ENCODE measurements at regions not wholly inside any gene's neighbourhood (a gene's known extent, or its start where the extent isn't known, plus 50 kb on each side); places are given as distances from the start of the nearest gene placed in this dataset.

DNA sequence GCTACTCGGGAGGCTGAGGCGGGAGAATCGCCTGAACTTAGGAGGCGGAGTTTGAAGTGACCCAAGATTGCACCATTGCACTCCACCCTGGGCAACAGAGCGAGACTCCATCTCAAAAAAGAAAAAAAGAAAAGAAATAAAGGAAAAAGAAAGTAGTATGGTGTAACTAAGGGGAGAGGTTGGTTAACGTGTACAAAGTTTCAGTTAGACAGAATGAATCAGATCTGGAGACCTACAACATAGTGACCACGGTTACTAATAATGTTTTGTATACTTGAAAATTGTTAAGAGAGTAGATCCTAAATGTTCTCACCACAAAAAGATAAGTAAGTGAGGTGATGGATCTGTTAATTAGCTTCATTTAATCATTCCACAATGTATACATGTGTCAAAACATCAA, 1208.8 kb downstream of the VRK1 start:
- ChIA-PET POLR2A (ENCODE audit: unreplicated experiment) (no interaction called here), CTCF (no interaction called here)
- no peaks in the 10 kb centered on the region for H3K36me3 ChIP-seq (ENCODE audit: control insufficient read depth, insufficient read depth, low read length)
- ATAC-seq (ENCODE audit: low read depth) (no peak), DNase-seq (no peak)
- TF ChIP-seq, protein P1, sequence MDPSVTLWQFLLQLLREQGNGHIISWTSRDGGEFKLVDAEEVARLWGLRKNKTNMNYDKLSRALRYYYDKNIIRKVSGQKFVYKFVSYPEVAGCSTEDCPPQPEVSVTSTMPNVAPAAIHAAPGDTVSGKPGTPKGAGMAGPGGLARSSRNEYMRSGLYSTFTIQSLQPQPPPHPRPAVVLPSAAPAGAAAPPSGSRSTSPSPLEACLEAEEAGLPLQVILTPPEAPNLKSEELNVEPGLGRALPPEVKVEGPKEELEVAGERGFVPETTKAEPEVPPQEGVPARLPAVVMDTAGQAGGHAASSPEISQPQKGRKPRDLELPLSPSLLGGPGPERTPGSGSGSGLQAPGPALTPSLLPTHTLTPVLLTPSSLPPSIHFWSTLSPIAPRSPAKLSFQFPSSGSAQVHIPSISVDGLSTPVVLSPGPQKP (IDR thresholded peaks at IDR 0.05; ENCODE audit: borderline replicate concordance, low read depth, low read length): no peak
- TF ChIP-seq FOS (IDR thresholded peaks at IDR 0.05; ENCODE audit: low read depth, low read length) (no peak), NFE2L2 (IDR thresholded peaks at IDR 0.05; ENCODE audit: low read depth, low read length) (no peak), POLR2A (IDR thresholded peaks at IDR 0.05; ENCODE audit: low read depth, low read length) (no peak), RAD21 (IDR thresholded peaks at IDR 0.05; ENCODE audit: low read length) (no peak), RCOR1 (IDR thresholded peaks at IDR 0.05; ENCODE audit: insufficient replicate concordance, low read length) (no peak), SMC3 (IDR thresholded peaks at IDR 0.05; ENCODE audit: low read depth, low read length) (no peak), MAZ (IDR thresholded peaks at IDR 0.05; ENCODE audit: borderline replicate concordance, low read depth, low read length) (no peak), RFX5 (IDR thresholded peaks at IDR 0.05; ENCODE audit: low read depth, low read length) (no peak), MAFK (IDR thresholded peaks at IDR 0.05; ENCODE audit: low read depth, low read length) (no peak), CEBPB (IDR thresholded peaks at IDR 0.05; ENCODE audit: low read depth, low read length) (no peak), MXI1 (IDR thresholded peaks at IDR 0.05; ENCODE audit: borderline replicate concordance, low read depth, low read length) (no peak), BHLHE40 (IDR thresholded peaks at IDR 0.05; ENCODE audit: low read depth, low read length) (no peak), CHD1 (IDR thresholded peaks at IDR 0.05; ENCODE audit: low read depth, low read length) (no peak)
- TF ChIP-seq, protein P2, sequence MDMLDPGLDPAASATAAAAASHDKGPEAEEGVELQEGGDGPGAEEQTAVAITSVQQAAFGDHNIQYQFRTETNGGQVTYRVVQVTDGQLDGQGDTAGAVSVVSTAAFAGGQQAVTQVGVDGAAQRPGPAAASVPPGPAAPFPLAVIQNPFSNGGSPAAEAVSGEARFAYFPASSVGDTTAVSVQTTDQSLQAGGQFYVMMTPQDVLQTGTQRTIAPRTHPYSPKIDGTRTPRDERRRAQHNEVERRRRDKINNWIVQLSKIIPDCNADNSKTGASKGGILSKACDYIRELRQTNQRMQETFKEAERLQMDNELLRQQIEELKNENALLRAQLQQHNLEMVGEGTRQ (IDR thresholded peaks at IDR 0.05; ENCODE audit: low read depth, low read length): no peak
- TF ChIP-seq, protein P3, sequence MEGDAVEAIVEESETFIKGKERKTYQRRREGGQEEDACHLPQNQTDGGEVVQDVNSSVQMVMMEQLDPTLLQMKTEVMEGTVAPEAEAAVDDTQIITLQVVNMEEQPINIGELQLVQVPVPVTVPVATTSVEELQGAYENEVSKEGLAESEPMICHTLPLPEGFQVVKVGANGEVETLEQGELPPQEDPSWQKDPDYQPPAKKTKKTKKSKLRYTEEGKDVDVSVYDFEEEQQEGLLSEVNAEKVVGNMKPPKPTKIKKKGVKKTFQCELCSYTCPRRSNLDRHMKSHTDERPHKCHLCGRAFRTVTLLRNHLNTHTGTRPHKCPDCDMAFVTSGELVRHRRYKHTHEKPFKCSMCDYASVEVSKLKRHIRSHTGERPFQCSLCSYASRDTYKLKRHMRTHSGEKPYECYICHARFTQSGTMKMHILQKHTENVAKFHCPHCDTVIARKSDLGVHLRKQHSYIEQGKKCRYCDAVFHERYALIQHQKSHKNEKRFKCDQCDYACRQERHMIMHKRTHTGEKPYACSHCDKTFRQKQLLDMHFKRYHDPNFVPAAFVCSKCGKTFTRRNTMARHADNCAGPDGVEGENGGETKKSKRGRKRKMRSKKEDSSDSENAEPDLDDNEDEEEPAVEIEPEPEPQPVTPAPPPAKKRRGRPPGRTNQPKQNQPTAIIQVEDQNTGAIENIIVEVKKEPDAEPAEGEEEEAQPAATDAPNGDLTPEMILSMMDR (conservative IDR thresholded peaks at IDR 0.05; ENCODE audit: low read depth, low read length): no peak
- intact Hi-C loops (cut with micrococcal nuclease): no loop called here
- H3K27ac ChIP-seq (ENCODE audit: insufficient read depth, low read length): no peak overlapping the region
- no peak overlapping the region for H2AFZ ChIP-seq (replicated peaks; ENCODE audit: low read length, poor library complexity)
- H3K14ac ChIP-seq (replicated peaks; ENCODE audit: low read depth, low read length): no peak overlapping the region
- H4K8ac ChIP-seq (ENCODE audit: low read depth in 2 of 2, low read length in 2 of 2): no peak overlapping the region
- H3K9me3 ChIP-seq (ENCODE audit: control insufficient read depth, insufficient read depth, low read length): peaks cover 4% of the 10 kb centered on the region; the same call in 1 of the 2 replicates
- H3K9me1 ChIP-seq (ENCODE audit: insufficient read depth, low read length): no peaks in the 10 kb centered on the region
- no peak overlapping the region for H2BK5ac ChIP-seq (ENCODE audit: low read depth, low read length, poor library complexity, severe bottlenecking)
- no peak overlapping the region for H2AK5ac ChIP-seq (ENCODE audit: low read depth, low read length)
- no peak overlapping the region for H3K4me3 ChIP-seq (ENCODE audit: insufficient read depth, low read depth, low read length)
- H2BK20ac ChIP-seq (ENCODE audit: low read depth, low read length): no peak overlapping the region
- H3K4me1 ChIP-seq (ENCODE audit: control insufficient read depth, insufficient read depth, low read length): no peaks in the 10 kb centered on the region
- no TSS peak for BruUV-seq (replicated peaks)
- H2BK120ac ChIP-seq (ENCODE audit: low read depth, low read length): no peak overlapping the region
- no peaks in the 10 kb centered on the region for H4K20me1 ChIP-seq (ENCODE audit: insufficient read depth, low read length)
- no peak overlapping the region for H3K23ac ChIP-seq (ENCODE audit: low read depth, low read length)
- no peak overlapping the region for H4K5ac ChIP-seq (ENCODE audit: low read depth, low read length)
- no peak overlapping the region for H2AK9ac ChIP-seq (replicated peaks; ENCODE audit: low read depth, low read length, poor library complexity)
- dilution Hi-C loops (cut with HindIII; ENCODE audit: low sequenced_read_pairs, unreplicated experiment): no loop called here
- no peak overlapping the region for H3K4me2 ChIP-seq (ENCODE audit: low read depth, low read length)
- no peak overlapping the region for H3K4ac ChIP-seq (ENCODE audit: low read depth, low read length)
- in situ Hi-C loops (cut with MboI; ENCODE audit: low sequenced_read_pairs): no loop called here
- no peak overlapping the region for H3K56ac ChIP-seq (ENCODE audit: extremely low read depth, insufficient read depth, low read length)
- no peak overlapping the region for H2BK15ac ChIP-seq (ENCODE audit: low read depth, low read length)
- no peak overlapping the region for H3K9ac ChIP-seq (ENCODE audit: low read depth, low read length)
- no peaks in the 10 kb centered on the region for H3K79me1 ChIP-seq (ENCODE audit: low read depth in 1 of 2, low read length in 2 of 2)
- H3K27me3 ChIP-seq (ENCODE audit: control insufficient read depth, insufficient read depth, low read length): no peaks in the 10 kb centered on the region
- WGBS, 2 experiments (ENCODE audit: extremely low coverage in 2 of 2, insufficient read length in 1 of 2): no CpG with 5 or more reads among the region's 7 CpGs
- no peak overlapping the region for H4K91ac ChIP-seq (ENCODE audit: insufficient read depth, low read depth, low read length)
- no peak overlapping the region for H3K18ac ChIP-seq (ENCODE audit: low read depth, low read length)

All from IMR-90 (cell line).